Ishikawa (cell line): ENCODE measurements at regions not wholly inside any gene's neighbourhood (a gene's known extent, or its start where the extent isn't known, plus 50 kb on each side); places are given as distances from the start of the nearest gene placed in this dataset.

ENCODE experiments used
- CEBPB ChIP-seq: IDR thresholded peaks from 2 replicates; pipeline ENCODE4 v1.6.1; 2012
- CREB1 ChIP-seq: IDR thresholded peaks from 2 replicates; pipeline ENCODE4 v1.6.1; 2012; ENCODE audit warnings: low read depth
- EP300 ChIP-seq: IDR thresholded peaks from 2 replicates; pipeline ENCODE4 v1.6.1; 2012; ENCODE audit warnings: borderline replicate concordance
- FOXM1 ChIP-seq: IDR thresholded peaks from 2 replicates; pipeline ENCODE4 v1.6.1; 2012; ENCODE audit warnings: low read depth, borderline replicate concordance
- RAD21 ChIP-seq: IDR thresholded peaks from 2 replicates; pipeline ENCODE4 v1.6.1; 2012; ENCODE audit warnings: low read depth
- REST ChIP-seq: IDR thresholded peaks from 2 replicates; pipeline ENCODE4 v1.6.1; 2012; ENCODE audit warnings: low read depth, mild to moderate bottlenecking
- TAF1 ChIP-seq: IDR thresholded peaks from 2 replicates; pipeline ENCODE4 v1.6.1; 2012; ENCODE audit warnings: low read depth, mild to moderate bottlenecking
- YY1 ChIP-seq: IDR thresholded peaks from 2 replicates; pipeline ENCODE4 v1.6.1; 2012; ENCODE audit warnings: low read depth

- TF ChIP-seq EP300: no peak
- no peak for TF ChIP-seq CEBPB
- TF ChIP-seq FOXM1: no peak
- no peak for TF ChIP-seq REST
- TF ChIP-seq YY1: no peak
- TF ChIP-seq TAF1: no peak
- no peak for TF ChIP-seq RAD21
- no peak for TF ChIP-seq CREB1
Measured at GRCh38 chr4:3709846-3710441, 56.2 kb upstream of the ADRA2C start.
